ENCODE measurements at regions not wholly inside any gene's neighbourhood (a gene's known extent, or its start where the extent isn't known, plus 50 kb on each side); places are given as distances from the start of the nearest gene placed in this dataset.
A peak's percentile ranks its signal among the peaks of the same experiment; 100 is the strongest.

- DNase-seq (ENCODE audit: low read depth): no peak
- in situ Hi-C loops (cut with HindIII; ENCODE audit: low pct_unique_long_range_greater_than_20kb, low sequenced_read_pairs): no loop called here
Observed at GRCh38 chr9:95741631-95742030, 133.9 kb upstream of the ERCC6L2 start.

GRCh38 chr9:95740217-95741004 lies 135.1 kb upstream of the ERCC6L2 start:
- in situ Hi-C loops (cut with HindIII; ENCODE audit: low pct_unique_long_range_greater_than_20kb, low sequenced_read_pairs): no loop called here
- DNase-seq (ENCODE audit: low read depth): no peak

GRCh38 chr9:95738438-95738837 lies 137.1 kb upstream of the ERCC6L2 start:
- in situ Hi-C loops (cut with HindIII; ENCODE audit: low pct_unique_long_range_greater_than_20kb, low sequenced_read_pairs): no loop called here
- no peak for DNase-seq (ENCODE audit: low read depth)

DNA sequence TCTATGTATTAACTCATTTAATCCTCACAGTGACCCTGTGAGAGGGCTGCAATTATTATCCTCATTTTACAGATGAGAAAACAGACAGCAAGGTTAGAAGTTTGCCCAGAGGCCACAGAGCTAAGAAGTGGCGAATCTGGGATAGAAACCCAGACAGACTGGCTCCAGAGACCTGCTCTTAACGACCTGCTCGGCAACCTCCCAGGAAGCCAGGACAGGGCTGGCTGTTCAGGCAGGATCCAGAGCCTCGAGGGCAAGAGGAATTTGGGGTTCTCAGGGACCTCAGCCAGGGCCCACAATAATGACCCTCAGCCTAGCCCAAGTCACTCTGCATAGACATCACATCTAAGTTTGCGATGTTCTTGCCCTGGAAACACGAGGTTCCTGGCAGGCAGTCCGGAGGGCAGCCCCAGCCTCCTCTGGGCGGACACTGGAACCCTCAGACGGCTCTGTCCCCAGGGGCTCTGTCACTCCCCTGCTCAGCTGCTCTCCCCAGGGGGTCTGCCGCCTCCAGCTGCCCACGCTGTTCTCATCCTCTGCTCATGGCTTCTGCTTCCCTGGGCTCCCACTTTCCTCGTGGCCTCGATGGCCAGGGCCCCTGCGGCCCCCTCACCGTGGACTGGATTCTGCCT lies 138.5 kb upstream of the ERCC6L2 start:
- no peak for DNase-seq (ENCODE audit: low read depth)
- in situ Hi-C loops (cut with HindIII; ENCODE audit: low pct_unique_long_range_greater_than_20kb, low sequenced_read_pairs): no loop called here

DNA sequence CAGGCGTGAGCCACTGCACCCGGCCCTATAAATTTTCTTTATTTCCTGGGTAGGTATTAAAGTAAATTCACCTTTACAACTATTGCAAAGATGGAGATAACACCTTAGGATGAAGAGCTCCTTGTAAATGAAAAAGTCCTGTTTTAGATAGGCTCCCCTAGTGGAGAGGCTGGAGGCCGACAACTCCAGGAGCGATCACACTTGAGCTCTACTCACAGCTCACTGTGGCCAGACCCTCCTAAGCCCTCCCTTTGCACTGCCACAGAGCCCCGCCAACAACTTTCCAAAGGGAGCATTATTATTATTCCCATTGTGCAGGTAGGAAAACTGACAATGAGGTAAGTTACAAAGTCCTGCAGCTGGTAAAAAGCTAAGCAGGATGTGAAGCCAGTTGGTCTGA lies 139.1 kb upstream of the ERCC6L2 start:
- in situ Hi-C loops (cut with HindIII; ENCODE audit: low pct_unique_long_range_greater_than_20kb, low sequenced_read_pairs): no loop called here
- no peak for DNase-seq (ENCODE audit: low read depth)

GRCh38 chr9:95735701-95736100 lies 139.8 kb upstream of the ERCC6L2 start:
- DNase-seq (ENCODE audit: low read depth): no peak
- in situ Hi-C loops (cut with HindIII; ENCODE audit: low pct_unique_long_range_greater_than_20kb, low sequenced_read_pairs): no loop called here

DNA sequence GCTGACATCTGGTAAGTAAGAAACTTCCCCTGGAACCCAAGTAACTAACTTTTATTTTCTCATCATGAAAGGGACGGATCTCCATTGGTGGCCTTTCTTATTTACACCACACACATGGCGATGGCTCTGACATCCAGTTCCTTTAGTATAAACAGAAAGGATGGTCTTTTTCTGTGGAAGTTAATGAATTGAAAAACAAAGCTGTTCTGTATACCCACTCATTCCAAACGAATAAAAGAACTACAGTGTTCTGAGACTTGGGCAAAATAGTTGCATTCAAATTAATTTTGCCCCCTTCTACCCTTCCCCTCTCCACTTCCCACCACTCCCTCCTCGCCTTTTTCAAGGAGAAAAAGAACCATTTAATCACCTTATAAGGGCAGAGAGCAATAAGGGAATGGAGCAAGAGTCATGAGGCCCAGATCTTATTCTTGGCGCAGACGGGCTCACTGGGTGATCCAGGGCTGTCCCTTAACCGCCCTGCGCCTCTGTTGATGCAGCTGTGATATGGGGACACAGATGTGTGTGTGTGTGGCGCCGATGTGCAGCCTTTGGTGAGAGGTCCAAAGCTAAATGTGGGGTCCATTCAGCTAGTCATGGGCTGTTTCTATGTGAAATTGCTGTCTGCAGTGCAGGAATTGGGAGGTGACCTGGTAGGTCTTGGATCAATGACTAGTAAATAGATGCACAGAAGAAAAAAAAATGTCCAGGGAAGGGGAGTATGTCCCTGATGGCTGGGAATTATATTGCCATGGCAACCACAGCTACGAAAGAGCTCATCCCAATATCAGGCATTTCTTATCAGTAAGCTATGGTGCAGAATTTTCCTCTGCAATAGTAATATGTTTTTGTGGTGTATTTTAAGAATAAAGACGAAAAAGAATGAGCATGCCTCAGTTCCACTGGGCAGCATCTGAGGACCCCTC lies 141.5 kb upstream of the ERCC6L2 start:
- in situ Hi-C loops (cut with HindIII; ENCODE audit: low pct_unique_long_range_greater_than_20kb, low sequenced_read_pairs): no loop called here
- DNase-seq (ENCODE audit: low read depth): no peak

GRCh38 chr9:95732802-95733688 lies 142.4 kb upstream of the ERCC6L2 start:
- in situ Hi-C loops (cut with HindIII; ENCODE audit: low pct_unique_long_range_greater_than_20kb, low sequenced_read_pairs): no loop called here
- no peak for DNase-seq (ENCODE audit: low read depth)

DNA sequence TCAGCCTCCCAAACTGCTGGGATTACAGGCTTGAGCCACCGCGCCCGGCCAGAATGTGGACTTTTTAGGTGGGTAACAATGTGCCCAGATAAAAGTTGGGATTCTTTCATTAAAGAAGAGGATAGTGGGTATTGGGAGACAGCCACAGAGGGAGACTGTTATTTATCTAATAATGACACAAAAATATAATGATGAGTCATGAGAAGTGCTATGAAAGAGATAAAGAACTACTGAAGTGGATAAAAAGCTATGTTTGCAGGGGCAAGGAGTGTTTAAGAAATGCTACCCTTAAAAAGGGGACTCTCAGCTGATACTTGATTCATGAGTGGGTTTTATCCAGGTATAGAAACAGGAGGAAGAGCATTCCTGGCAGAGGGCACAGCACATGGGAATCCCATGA lies 143.6 kb upstream of the ERCC6L2 start:
- DNase-seq (ENCODE audit: low read depth): no peak
- in situ Hi-C loops (cut with HindIII; ENCODE audit: low pct_unique_long_range_greater_than_20kb, low sequenced_read_pairs): no loop called here

DNA sequence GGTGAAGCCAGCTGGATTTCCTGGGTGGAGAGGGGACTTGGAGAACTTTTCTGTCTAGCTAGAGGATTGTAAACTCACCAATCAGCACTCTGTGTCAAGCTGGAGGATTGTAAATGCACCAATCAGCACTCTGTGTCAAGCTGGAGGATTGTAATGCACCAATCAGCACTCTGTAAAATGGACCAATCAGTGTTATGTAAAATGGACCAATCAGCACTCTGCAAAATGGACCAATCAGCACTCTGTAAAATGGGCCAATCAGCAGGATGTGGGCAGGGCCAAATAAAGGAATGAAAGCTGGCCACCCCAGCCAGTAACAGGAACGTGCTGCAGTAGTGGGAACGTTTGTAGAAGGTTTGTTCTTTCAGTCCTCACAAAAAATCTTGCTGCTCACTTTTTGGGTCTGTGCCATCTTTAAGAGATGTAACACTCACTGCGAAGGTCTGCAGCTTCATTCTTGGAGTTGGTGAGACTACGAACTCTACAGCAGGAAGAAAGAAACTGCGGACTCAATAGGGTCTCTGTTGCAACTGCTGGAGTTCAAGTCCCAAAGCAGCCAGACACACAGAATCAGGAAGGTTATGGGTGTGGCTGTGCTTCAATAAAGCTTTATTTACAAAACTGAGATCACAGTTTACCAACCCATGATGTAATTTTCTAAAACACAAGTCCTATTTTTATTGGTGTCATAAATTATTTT lies 145.7 kb upstream of the ERCC6L2 start:
- in situ Hi-C loops (cut with HindIII; ENCODE audit: low pct_unique_long_range_greater_than_20kb, low sequenced_read_pairs): no loop called here
- DNase-seq (ENCODE audit: low read depth): no peak

- in situ Hi-C loops (cut with HindIII; ENCODE audit: low pct_unique_long_range_greater_than_20kb, low sequenced_read_pairs): no loop called here
Observed at GRCh38 chr9:95729046-95729445, 146.4 kb upstream of the ERCC6L2 start.

GRCh38 chr9:95727947-95728520 lies 147.5 kb upstream of the ERCC6L2 start:
- no peak for DNase-seq (ENCODE audit: low read depth)
- in situ Hi-C loops (cut with HindIII; ENCODE audit: low pct_unique_long_range_greater_than_20kb, low sequenced_read_pairs): no loop called here

More at GRCh38 chr9:95729046-95729445, 146.4 kb upstream of the ERCC6L2 start:
- no peak for DNase-seq (ENCODE audit: low read depth)

DNA sequence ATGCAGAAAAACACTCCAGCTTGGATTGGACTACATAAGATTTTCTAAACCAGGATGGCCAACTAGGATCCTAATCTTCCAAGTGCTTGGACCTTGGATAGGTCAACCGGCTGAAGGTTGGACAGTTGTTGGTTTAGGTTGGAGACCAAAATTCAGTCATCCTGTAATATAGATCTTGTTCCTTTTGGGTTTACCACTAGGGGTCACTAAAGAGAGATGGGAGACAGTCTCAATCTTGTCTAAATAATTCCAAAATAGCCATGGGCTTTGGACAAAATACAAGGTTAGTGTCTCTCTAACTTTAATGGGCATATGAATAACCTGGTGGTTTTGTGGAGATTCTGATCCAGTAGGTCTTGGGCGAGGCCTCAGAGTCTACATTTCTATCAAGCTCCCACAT lies 148.7 kb upstream of the ERCC6L2 start:
- DNase-seq (ENCODE audit: low read depth): peak; percentile 25
- in situ Hi-C loops (cut with HindIII; ENCODE audit: low pct_unique_long_range_greater_than_20kb, low sequenced_read_pairs): no loop called here

GRCh38 chr9:95725045-95725444 lies 150.4 kb upstream of the ERCC6L2 start:
- in situ Hi-C loops (cut with HindIII; ENCODE audit: low pct_unique_long_range_greater_than_20kb, low sequenced_read_pairs): no loop called here
- no peak for DNase-seq (ENCODE audit: low read depth)

- no peak for DNase-seq (ENCODE audit: low read depth)
- in situ Hi-C loops (cut with HindIII; ENCODE audit: low pct_unique_long_range_greater_than_20kb, low sequenced_read_pairs): no loop called here
Observed at GRCh38 chr9:95724253-95724991, 151.1 kb upstream of the ERCC6L2 start.

DNA sequence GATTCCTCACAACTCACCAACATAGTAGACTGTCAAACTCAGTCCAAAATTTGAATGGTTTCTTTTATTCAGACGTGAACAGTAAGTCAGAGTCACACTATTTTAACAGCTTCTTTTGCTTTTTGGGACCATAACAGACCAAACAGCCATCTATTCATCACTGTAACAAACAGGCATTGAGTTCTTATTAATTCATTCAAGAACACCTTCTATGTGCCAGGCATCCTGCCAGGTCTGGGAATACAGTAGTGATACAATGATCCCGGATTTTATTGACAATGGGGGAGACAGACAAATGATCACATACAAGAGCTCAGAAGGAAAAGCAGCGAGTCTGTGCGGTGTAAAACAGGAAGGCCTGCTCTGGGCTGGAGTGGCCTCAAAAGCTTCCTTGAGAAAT lies 153.3 kb upstream of the ERCC6L2 start:
- in situ Hi-C loops (cut with HindIII; ENCODE audit: low pct_unique_long_range_greater_than_20kb, low sequenced_read_pairs): no loop called here
- no peak for DNase-seq (ENCODE audit: low read depth)
